Prostate gland (tissue), 2 donors: ENCODE measurements at regions not wholly inside any gene's neighbourhood (a gene's known extent, or its start where the extent isn't known, plus 50 kb on each side); places are given as distances from the start of the nearest gene placed in this dataset.

ENCODE experiments used
- CTCF ChIP-seq, 4 experiments: fragments of 200-600 bp in 2 of 4; fragments of 450-650 bp in 2 of 4; sonication (generic) in 2 of 4; IDR thresholded peaks; 1 replicate in 3 of 4; 2 replicates in 1 of 4; pipeline ENCODE4 v1.5.1; 2016 to 2019; ENCODE audit warnings: antibody characterized with exemption in 4 of 4, mild to moderate bottlenecking in 2 of 4, moderate library complexity in 2 of 4
- POLR2A ChIP-seq: fragments of 450-650 bp; IDR thresholded peaks from one replicate; pipeline ENCODE4 v1.6.1; 2016; ENCODE audit warnings: antibody characterized with exemption, mild to moderate bottlenecking
- POLR2AphosphoS5 ChIP-seq: sonication (generic); formaldehyde crosslinking; IDR thresholded peaks from one replicate; pipeline ENCODE4 v1.6.1; 2017; ENCODE audit warnings: antibody characterized with exemption

DNA sequence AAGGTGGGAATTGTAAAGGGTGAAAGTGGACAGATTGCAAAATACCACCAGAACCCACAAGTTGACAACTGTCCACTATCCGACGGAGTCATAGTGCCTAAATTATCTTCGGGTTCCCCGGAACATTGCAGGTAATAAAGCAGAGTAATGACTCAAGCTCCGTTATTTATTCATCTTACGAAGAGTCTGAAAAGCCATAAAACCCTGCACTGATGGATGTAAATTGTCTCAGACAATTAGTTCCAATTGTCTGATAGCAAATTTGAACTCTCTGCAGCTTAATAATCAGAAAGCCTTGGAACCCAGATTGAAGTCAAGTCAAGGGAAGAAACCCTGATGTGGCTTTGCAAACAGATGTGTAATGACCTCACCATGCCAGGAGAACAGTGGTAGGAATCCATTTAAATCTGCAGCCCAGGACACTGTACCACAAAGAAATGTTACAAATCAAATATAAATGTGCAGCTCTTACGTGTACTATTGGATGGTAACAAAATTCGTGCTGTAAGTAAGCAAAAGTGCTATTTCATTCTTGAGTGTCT, 437.3 kb upstream of the SOX11 start:
- TF ChIP-seq POLR2AphosphoS5 (no peak), CTCF (IDR thresholded peaks at IDR 0.05) (no peak), POLR2A (no peak)
